Neural progenitor cell (in vitro differentiated cells): ENCODE measurements at regions not wholly inside any gene's neighbourhood (a gene's known extent, or its start where the extent isn't known, plus 50 kb on each side); places are given as distances from the start of the nearest gene placed in this dataset.

ENCODE experiments used
- DNase-seq: peaks from one replicate; pipeline ENCODE4 v3.0.0-alpha.2; 2016; ENCODE audit warnings: low spot score
- H2AFZ ChIP-seq: fragments of 200-600 bp; sonication (generic); replicated peaks from 2 replicates; pipeline ENCODE4 v1.6.1; 2016; ENCODE audit warnings: antibody characterized with exemption
- H3F3A ChIP-seq: fragments of 200-600 bp; sonication (generic); 2 replicates; pipeline ENCODE4 v1.6.1; 2016; ENCODE audit warnings: antibody characterized with exemption, low read depth
- H3K27ac ChIP-seq: fragments of 200-600 bp; sonication (generic); 2 replicates; pipeline ENCODE4 v1.5.1; 2016; ENCODE audit warnings: mild to moderate bottlenecking
- H3K27me3 ChIP-seq: fragments of 200-600 bp; sonication (generic); 2 replicates; pipeline ENCODE4 v1.6.1; 2016; ENCODE audit warnings: mild to moderate bottlenecking, moderate library complexity
- H3K36me3 ChIP-seq: fragments of 200-600 bp; sonication (generic); 2 replicates; pipeline ENCODE4 v1.5.1; 2016
- H3K4me1 ChIP-seq: fragments of 200-600 bp; sonication (generic); 2 replicates; pipeline ENCODE4 v1.6.1; 2016; ENCODE audit warnings: mixed run types
- H3K4me2 ChIP-seq: fragments of 200-600 bp; sonication (generic); 2 replicates; pipeline ENCODE4 v1.6.1; 2016
- H3K4me3 ChIP-seq: fragments of 200-600 bp; sonication (generic); 2 replicates; pipeline ENCODE4 v1.5.1; 2016
- H3K79me2 ChIP-seq: fragments of 200-600 bp; sonication (generic); 2 replicates; pipeline ENCODE4 v1.6.1; 2016; ENCODE audit warnings: low read depth
- H3K9ac ChIP-seq: fragments of 200-600 bp; sonication (generic); 2 replicates; pipeline ENCODE4 v1.6.1; 2016
- H3K9me3 ChIP-seq: fragments of 200-600 bp; sonication (generic); 2 replicates; pipeline ENCODE4 v1.5.1; 2016; ENCODE audit warnings: low read depth
- H4K20me1 ChIP-seq: fragments of 200-600 bp; sonication (generic); 2 replicates; pipeline ENCODE4 v1.6.1; 2016; ENCODE audit warnings: low read depth
- H3K27ac Mint-ChIP-seq: 3 replicates; pipeline ENCODE4 v1.8.0; 2021; ENCODE audit warnings: mixed read lengths
- H3K27me3 Mint-ChIP-seq: 2 replicates; pipeline ENCODE4 v1.8.0; 2022; ENCODE audit warnings: low read depth, mild to moderate bottlenecking, inconsistent platforms, moderate library complexity, mixed read lengths; ENCODE audit not compliant: insufficient read depth
- H3K36me3 Mint-ChIP-seq: 3 replicates; pipeline ENCODE4 v1.8.0; 2021; ENCODE audit warnings: mixed read lengths
- H3K4me1 Mint-ChIP-seq: 3 replicates; pipeline ENCODE4 v1.8.0; 2021; ENCODE audit warnings: mixed read lengths
- H3K4me3 Mint-ChIP-seq: 3 replicates; pipeline ENCODE4 v1.8.0; 2021; ENCODE audit warnings: mild to moderate bottlenecking, moderate library complexity, mixed read lengths
- H3K9me3 Mint-ChIP-seq: 3 replicates; pipeline ENCODE4 v1.8.0; 2020; ENCODE audit warnings: mixed read lengths
- CTCF ChIP-seq: fragments of 200-600 bp; sonication (generic); IDR thresholded peaks from 2 replicates; pipeline ENCODE4 v1.5.1; 2017; ENCODE audit warnings: antibody characterized with exemption, mild to moderate bottlenecking
- EZH2 ChIP-seq: fragments of 200-600 bp; sonication (generic); IDR thresholded peaks from 2 replicates; pipeline ENCODE4 v1.6.1; 2017; ENCODE audit warnings: antibody characterized with exemption, mild to moderate bottlenecking, moderate library complexity
- EZH2phosphoT487 ChIP-seq: fragments of 200-600 bp; sonication (generic); IDR thresholded peaks from 2 replicates; pipeline ENCODE4 v1.6.1; 2017; ENCODE audit warnings: antibody characterized with exemption

GRCh38 chr10:61232780-61233179, 220.4 kb downstream of the TMEM26 start:
- Histone ChIP-seq H3K36me3 (no peaks in the 10 kb centered on the region), H3K27ac (no peak overlapping the region), H3K27me3 (no peaks in the 10 kb centered on the region), H3K4me3 (no peak overlapping the region), H3K79me2 (no peaks in the 10 kb centered on the region), H3K4me1 (no peaks in the 10 kb centered on the region), H3F3A (no peaks in the 10 kb centered on the region), H4K20me1 (no peaks in the 10 kb centered on the region), H2AFZ (no peak overlapping the region), H3K9me3 (peaks cover 4% of the 10 kb centered on the region), H3K9ac (no peak overlapping the region), H3K4me2 (no peak overlapping the region)
- Mint-ChIP-seq H3K4me1 (no peaks in the 10 kb centered on the region), H3K27ac (no peak overlapping the region), H3K9me3 (peaks cover 2% of the 10 kb centered on the region), H3K4me3 (no peak overlapping the region), H3K36me3 (no peaks in the 10 kb centered on the region), H3K27me3 (peaks cover 4% of the 10 kb centered on the region)
- TF ChIP-seq CTCF (no peak), EZH2 (no peak), EZH2phosphoT487 (no peak)
- DNase-seq: no peak

- H3K9me3 ChIP-seq: no peaks in the 10 kb centered on the region
- Mint-ChIP-seq H3K27me3 (peaks cover 2% of the 10 kb centered on the region), H3K27ac (no peak overlapping the region), H3K9me3 (peaks cover 16% of the 10 kb centered on the region), H3K4me3 (no peak overlapping the region), H3K4me1 (no peaks in the 10 kb centered on the region), H3K36me3 (peaks cover 4% of the 10 kb centered on the region)
- H3K4me2 ChIP-seq: no peak overlapping the region
- no peaks in the 10 kb centered on the region for H3K36me3 ChIP-seq
- H3K4me1 ChIP-seq: no peaks in the 10 kb centered on the region
- H3K9ac ChIP-seq: no peak overlapping the region
- TF ChIP-seq EZH2phosphoT487 (no peak), CTCF (no peak), EZH2 (no peak)
- DNase-seq: no peak
- H3K27ac ChIP-seq: no peak overlapping the region
- H3K79me2 ChIP-seq: no peaks in the 10 kb centered on the region
- H3F3A ChIP-seq: no peaks in the 10 kb centered on the region
- H3K4me3 ChIP-seq: no peak overlapping the region
- no peaks in the 10 kb centered on the region for H4K20me1 ChIP-seq
- no peaks in the 10 kb centered on the region for H3K27me3 ChIP-seq
- no peak overlapping the region for H2AFZ ChIP-seq
Measured at GRCh38 chr10:61225939-61226338, 227.2 kb downstream of the TMEM26 start.

GRCh38 chr10:61223576-61223975, 229.6 kb downstream of the TMEM26 start:
- Mint-ChIP-seq H3K36me3 (peaks cover 4% of the 10 kb centered on the region), H3K4me1 (no peaks in the 10 kb centered on the region), H3K9me3 (peaks cover 16% of the 10 kb centered on the region), H3K4me3 (no peak overlapping the region), H3K27me3 (peaks cover 2% of the 10 kb centered on the region), H3K27ac (no peak overlapping the region)
- H3K4me3 ChIP-seq: no peak overlapping the region
- no peak overlapping the region for H3K27ac ChIP-seq
- H3K27me3 ChIP-seq: no peaks in the 10 kb centered on the region
- no peaks in the 10 kb centered on the region for H3K79me2 ChIP-seq
- H3K4me2 ChIP-seq: no peak overlapping the region
- H3K9me3 ChIP-seq: no peaks in the 10 kb centered on the region
- no peaks in the 10 kb centered on the region for H3K4me1 ChIP-seq
- TF ChIP-seq EZH2 (no peak), CTCF (no peak), EZH2phosphoT487 (no peak)
- no peaks in the 10 kb centered on the region for H3F3A ChIP-seq
- no peak overlapping the region for H3K9ac ChIP-seq
- H4K20me1 ChIP-seq: no peaks in the 10 kb centered on the region
- H2AFZ ChIP-seq: no peak overlapping the region
- no peaks in the 10 kb centered on the region for H3K36me3 ChIP-seq
- DNase-seq: no peak

GRCh38 chr10:61219696-61220095, 233.5 kb downstream of the TMEM26 start:
- Histone ChIP-seq H2AFZ (no peak overlapping the region), H3K9ac (no peak overlapping the region), H3K9me3 (no peaks in the 10 kb centered on the region), H3K4me3 (no peak overlapping the region), H3K27ac (no peak overlapping the region), H3K36me3 (no peaks in the 10 kb centered on the region), H3K4me2 (no peak overlapping the region), H3K79me2 (no peaks in the 10 kb centered on the region), H4K20me1 (no peaks in the 10 kb centered on the region), H3F3A (no peaks in the 10 kb centered on the region), H3K4me1 (no peaks in the 10 kb centered on the region), H3K27me3 (no peaks in the 10 kb centered on the region)
- H3K36me3 Mint-ChIP-seq: no peaks in the 10 kb centered on the region
- TF ChIP-seq EZH2phosphoT487 (no peak), CTCF (no peak), EZH2 (no peak)
- DNase-seq: no peak
- no peak overlapping the region for H3K4me3 Mint-ChIP-seq
- H3K27me3 Mint-ChIP-seq: no peaks in the 10 kb centered on the region
- H3K4me1 Mint-ChIP-seq: no peaks in the 10 kb centered on the region
- H3K27ac Mint-ChIP-seq: no peak overlapping the region
- H3K9me3 Mint-ChIP-seq: peaks cover 3% of the 10 kb centered on the region
